Stomach (tissue), 4 donors: ENCODE measurements at regions not wholly inside any gene's neighbourhood (a gene's known extent, or its start where the extent isn't known, plus 50 kb on each side); places are given as distances from the start of the nearest gene placed in this dataset.

ENCODE experiments used
- CTCF ChIP-seq, 7 experiments: fragments of 450-650 bp in 4 of 7; fragments of 200-600 bp in 3 of 7; sonication (generic) in 3 of 7; IDR thresholded peaks; one replicate each; pipeline ENCODE4 v1.5.1; 2016 to 2019; ENCODE audit warnings: antibody characterized with exemption in 7 of 7, control low read depth in 2 of 7, mild to moderate bottlenecking in 1 of 7
- POLR2A ChIP-seq, 4 donors: fragments of 450-650 bp; IDR thresholded peaks; one replicate each; pipeline ENCODE4 v1.6.1; 2016; ENCODE audit warnings: antibody characterized with exemption in 4 of 4, control low read depth in 2 of 4, mild to moderate bottlenecking in 1 of 4, moderate library complexity in 1 of 4

- TF ChIP-seq CTCF (IDR thresholded peaks at IDR 0.05) (no peak), POLR2A (IDR thresholded peaks at IDR 0.05) (no peak)
These were observed 174.8 kb upstream of the GLRA2 start for GRCh38 chrX:14354521-14354920.
